HG03135 (cell line): ENCODE measurements at regions not wholly inside any gene's neighbourhood (a gene's known extent, or its start where the extent isn't known, plus 50 kb on each side); places are given as distances from the start of the nearest gene placed in this dataset.

Experiments used
- ATAC-seq: cut with Tn5 transposase; IDR thresholded peaks from one replicate; pipeline ENCODE4 v1.9.1; 2021; ENCODE audit warnings: mild to moderate bottlenecking, moderate library complexity; ENCODE audit not compliant: unreplicated experiment

- no peak for ATAC-seq
These were observed 257.3 kb downstream of the ABHD5 start for GRCh38 chr3:43948013-43948412.

GRCh38 chr3:43949594-43949993, 258.9 kb downstream of the ABHD5 start:
- ATAC-seq: no peak

GRCh38 chr3:43950775-43951174, 260.0 kb downstream of the ABHD5 start:
- ATAC-seq: no peak

- no peak for ATAC-seq
These were observed 261.1 kb downstream of the ABHD5 start for GRCh38 chr3:43951813-43952212.

GRCh38 chr3:43953380-43953779, 262.6 kb downstream of the ABHD5 start:
- ATAC-seq: no peak

GRCh38 chr3:43953814-43954692, 263.3 kb downstream of the ABHD5 start:
- ATAC-seq: no peak

GRCh38 chr3:43956945-43957344, 266.2 kb downstream of the ABHD5 start:
- ATAC-seq: no peak

GRCh38 chr3:43957553-43957952, 266.8 kb downstream of the ABHD5 start:
- no peak for ATAC-seq

- no peak for ATAC-seq
These were observed 267.4 kb downstream of the ABHD5 start for GRCh38 chr3:43958005-43958770.

- no peak for ATAC-seq
These were observed 268.2 kb downstream of the ABHD5 start for GRCh38 chr3:43958973-43959372.

GRCh38 chr3:43959498-43960447, 269.0 kb downstream of the ABHD5 start:
- no peak for ATAC-seq

GRCh38 chr3:43960448-43960840, 269.7 kb downstream of the ABHD5 start:
- no peak for ATAC-seq

GRCh38 chr3:43962043-43962442, 271.3 kb downstream of the ABHD5 start:
- ATAC-seq: no peak

- ATAC-seq: no peak
These were observed 272.5 kb downstream of the ABHD5 start for GRCh38 chr3:43963208-43963607.

GRCh38 chr3:43964640-43965039, 273.9 kb downstream of the ABHD5 start:
- ATAC-seq: no peak

- ATAC-seq: no peak
These were observed 274.9 kb downstream of the ABHD5 start for GRCh38 chr3:43965656-43966055.

- no peak for ATAC-seq
These were observed 275.4 kb downstream of the ABHD5 start for GRCh38 chr3:43966126-43966525.

GRCh38 chr3:43966530-43966929, 275.2 kb upstream of the TOPAZ1 start:
- ATAC-seq: no peak

GRCh38 chr3:43968465-43968864, 273.2 kb upstream of the TOPAZ1 start:
- no peak for ATAC-seq

- ATAC-seq: no peak
These were observed 271.7 kb upstream of the TOPAZ1 start for GRCh38 chr3:43969944-43970343.

GRCh38 chr3:43970351-43970750, 271.3 kb upstream of the TOPAZ1 start:
- ATAC-seq: no peak
